Epidermal melanocyte (primary cell): ENCODE measurements at regions not wholly inside any gene's neighbourhood (a gene's known extent, or its start where the extent isn't known, plus 50 kb on each side); places are given as distances from the start of the nearest gene placed in this dataset.

Experiments used
- DNase-seq: peaks from one replicate; pipeline ENCODE4 v3.0.0; 2011; ENCODE audit warnings: low spot score; ENCODE audit not compliant: insufficient read length

GRCh38 chr5:56352808-56353590, 119.9 kb upstream of the ANKRD55 start:
- no peak for DNase-seq

GRCh38 chr5:56350597-56351170, 117.6 kb upstream of the ANKRD55 start:
- peak; percentile 38 for DNase-seq

DNA sequence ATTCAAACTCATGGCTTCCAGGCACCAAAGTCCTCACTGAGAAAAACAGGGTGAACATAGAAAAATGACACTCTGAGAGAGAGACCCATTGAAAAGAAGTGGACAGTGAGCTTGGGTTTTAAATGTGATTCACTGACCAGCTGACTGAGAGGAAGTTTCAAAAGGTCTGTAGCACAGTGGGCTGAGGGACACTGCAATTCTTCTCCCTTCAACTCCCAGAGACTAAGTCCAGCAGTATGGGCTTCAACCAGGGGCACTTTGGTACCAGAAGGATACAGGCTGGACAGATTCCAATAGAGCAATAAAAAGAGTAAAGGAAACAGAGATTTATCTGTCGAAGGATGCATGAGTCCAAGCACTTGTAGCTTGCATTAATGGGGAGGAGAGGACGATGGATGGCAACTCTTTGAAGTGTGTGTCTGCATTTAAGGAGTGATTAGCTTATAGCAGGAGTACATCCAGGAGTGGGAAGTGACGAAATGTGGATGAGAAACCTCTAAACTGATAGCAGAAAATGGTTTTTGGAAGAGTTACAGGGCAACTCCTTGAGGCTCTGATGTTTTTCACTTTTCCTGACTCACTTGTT, 117.0 kb upstream of the ANKRD55 start:
- DNase-seq = no peak

- no peak for DNase-seq
Observed at GRCh38 chr5:56349461-56349860, 116.3 kb upstream of the ANKRD55 start.

GRCh38 chr5:56346741-56347535, 113.8 kb upstream of the ANKRD55 start:
- no peak for DNase-seq

GRCh38 chr5:56346044-56346710, 113.0 kb upstream of the ANKRD55 start:
- no peak for DNase-seq

GRCh38 chr5:56345352-56345751, 112.2 kb upstream of the ANKRD55 start:
- DNase-seq = no peak

- no peak for DNase-seq
Observed at GRCh38 chr5:56344594-56344993, 111.5 kb upstream of the ANKRD55 start.

GRCh38 chr5:56343988-56344387, 110.9 kb upstream of the ANKRD55 start:
- no peak for DNase-seq

GRCh38 chr5:56342616-56343015, 109.5 kb upstream of the ANKRD55 start:
- no peak for DNase-seq

- no peak for DNase-seq
Observed at GRCh38 chr5:56340196-56340980, 107.3 kb upstream of the ANKRD55 start.

GRCh38 chr5:56339732-56340131, 106.6 kb upstream of the ANKRD55 start:
- no peak for DNase-seq

DNA sequence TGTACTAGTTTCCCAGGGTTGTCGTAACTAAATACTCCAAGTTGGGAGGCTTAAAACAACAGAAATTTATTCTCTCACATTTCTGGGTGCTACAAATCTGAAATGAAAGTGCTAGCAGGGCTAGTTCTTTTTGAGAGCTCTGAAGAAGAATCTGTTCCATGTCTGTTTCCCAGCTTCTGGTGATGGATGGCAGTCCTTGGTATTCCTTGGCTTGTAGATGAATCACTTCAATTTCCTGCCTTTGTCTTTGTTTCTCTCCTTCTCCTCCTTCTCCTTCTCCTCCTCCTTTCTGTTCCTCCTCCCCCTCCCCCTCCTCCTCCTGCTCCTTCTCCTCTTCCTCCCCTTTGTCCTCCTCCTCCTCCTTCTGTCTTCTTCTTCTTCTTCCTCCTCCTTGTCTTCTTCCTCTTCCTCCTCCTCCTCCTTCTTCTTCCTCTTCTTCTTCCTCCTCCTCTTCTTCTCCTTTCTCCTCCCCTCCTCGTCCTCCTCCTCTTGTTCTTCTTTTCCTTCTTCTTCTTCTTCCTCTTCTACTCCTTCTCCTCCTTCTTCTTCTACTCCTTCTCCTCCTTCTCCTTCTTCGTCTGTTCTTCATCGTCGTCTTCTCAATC, 104.7 kb upstream of the ANKRD55 start:
- no peak for DNase-seq

GRCh38 chr5:56335212-56335611, 102.1 kb upstream of the ANKRD55 start:
- no peak for DNase-seq

GRCh38 chr5:56330806-56331205, 97.7 kb upstream of the ANKRD55 start:
- no peak for DNase-seq

- DNase-seq = no peak
Observed at GRCh38 chr5:56330167-56330566, 97.0 kb upstream of the ANKRD55 start.

DNA sequence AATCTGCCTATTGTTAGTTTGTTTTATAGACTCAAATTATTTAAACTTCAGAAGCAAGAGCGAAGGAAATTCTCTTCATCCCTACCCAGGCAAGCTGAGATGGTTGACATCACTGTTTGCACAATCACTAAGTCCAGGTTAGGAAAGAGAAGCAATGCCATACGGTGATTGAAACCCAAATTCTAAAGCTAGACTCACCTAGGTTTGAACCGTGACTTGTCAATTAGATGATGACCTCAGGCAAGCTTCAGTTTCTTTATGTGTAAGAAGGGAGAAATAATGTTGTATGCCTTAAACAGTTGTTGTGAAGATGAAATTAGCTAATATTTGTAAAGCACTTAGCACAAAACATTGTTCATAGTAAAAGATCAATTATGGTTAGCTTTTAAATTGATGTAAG, 96.5 kb upstream of the ANKRD55 start:
- DNase-seq = no peak

DNA sequence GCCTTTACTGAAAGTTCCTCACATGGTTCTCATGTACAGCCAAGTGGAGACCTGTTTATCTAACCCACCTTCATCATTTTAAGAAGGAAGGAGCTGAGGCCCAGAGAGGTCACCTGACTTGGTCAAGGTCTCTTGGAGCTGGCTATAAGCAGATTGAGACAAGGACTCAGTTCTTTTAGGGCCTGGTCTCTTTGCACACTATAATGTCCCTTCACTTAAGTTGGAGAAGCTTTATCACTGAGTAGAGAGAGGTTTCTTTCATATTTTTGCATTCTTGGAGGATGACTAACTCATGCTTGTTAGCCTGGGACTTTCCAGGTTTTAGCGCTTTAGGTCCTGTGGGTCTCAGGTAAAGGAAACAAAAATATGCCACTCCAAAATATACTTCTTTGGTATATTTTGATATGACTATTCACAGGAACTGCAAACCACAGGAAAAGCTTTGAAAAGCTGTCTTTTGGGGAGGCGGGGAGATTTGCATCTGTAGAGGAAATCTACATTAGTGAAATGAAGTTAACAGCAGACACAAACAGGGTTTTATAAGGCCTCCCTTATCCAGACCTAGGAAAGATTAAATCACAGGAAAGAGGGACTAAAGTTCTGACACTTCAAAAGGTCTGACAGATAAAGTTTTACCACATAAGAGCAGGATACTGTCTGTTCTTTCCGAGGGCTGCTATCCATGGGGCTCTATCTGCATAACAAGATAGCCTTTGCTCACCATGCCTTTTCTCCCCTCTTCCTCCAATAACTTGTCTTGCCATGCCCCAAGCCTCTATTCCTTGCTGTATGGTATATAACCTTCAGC, 95.8 kb upstream of the ANKRD55 start:
- DNase-seq = no peak

DNA sequence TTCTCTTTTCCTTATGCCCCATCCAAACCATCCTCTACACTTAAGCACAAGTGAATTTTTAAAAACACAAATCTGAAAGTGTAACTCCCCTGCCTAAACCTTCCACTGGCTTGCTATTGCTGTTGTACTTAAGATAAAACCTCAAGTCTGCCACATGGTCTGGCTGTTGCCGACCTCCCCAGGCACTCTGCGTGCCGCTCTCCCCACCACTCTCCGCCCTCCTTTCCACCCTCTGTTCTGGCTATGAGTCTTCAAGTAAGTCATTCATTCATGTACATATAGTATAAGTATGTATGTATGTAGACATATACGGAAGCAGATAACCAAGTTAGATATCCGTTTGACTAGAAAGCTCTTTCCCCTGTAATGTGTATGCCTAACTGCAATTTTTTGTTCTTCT, 94.7 kb upstream of the ANKRD55 start:
- no peak for DNase-seq
